HS-5 (cell line): ENCODE measurements at regions not wholly inside any gene's neighbourhood (a gene's known extent, or its start where the extent isn't known, plus 50 kb on each side); places are given as distances from the start of the nearest gene placed in this dataset.

Source experiments
- DNase-seq: peaks from one replicate; pipeline ENCODE4 v3.0.0-alpha.2; 2012; ENCODE audit warnings: low read depth

GRCh38 chr20:52261792-52262191 lies 70.2 kb upstream of the ZFP64 start:
- no peak for DNase-seq

GRCh38 chr20:52259295-52259694 lies 67.7 kb upstream of the ZFP64 start:
- DNase-seq: no peak

GRCh38 chr20:52256454-52256853 lies 64.9 kb upstream of the ZFP64 start:
- DNase-seq: no peak

GRCh38 chr20:52252664-52253063 lies 61.1 kb upstream of the ZFP64 start:
- no peak for DNase-seq

- no peak for DNase-seq
Measured at GRCh38 chr20:52251827-52252226, 60.2 kb upstream of the ZFP64 start.

- DNase-seq: no peak
Measured at GRCh38 chr20:52251136-52251700, 59.6 kb upstream of the ZFP64 start.

GRCh38 chr20:52247548-52247947 lies 56.0 kb upstream of the ZFP64 start:
- DNase-seq: no peak

- DNase-seq: no peak
Measured at GRCh38 chr20:52246366-52246765, 54.8 kb upstream of the ZFP64 start.

GRCh38 chr20:52244702-52245101 lies 53.1 kb upstream of the ZFP64 start:
- no peak for DNase-seq

- DNase-seq: peak; percentile 76
Measured at GRCh38 chr20:52242237-52243230, 51.0 kb upstream of the ZFP64 start.
